ENCODE measurements at regions not wholly inside any gene's neighbourhood (a gene's known extent, or its start where the extent isn't known, plus 50 kb on each side); places are given as distances from the start of the nearest gene placed in this dataset.

DNA sequence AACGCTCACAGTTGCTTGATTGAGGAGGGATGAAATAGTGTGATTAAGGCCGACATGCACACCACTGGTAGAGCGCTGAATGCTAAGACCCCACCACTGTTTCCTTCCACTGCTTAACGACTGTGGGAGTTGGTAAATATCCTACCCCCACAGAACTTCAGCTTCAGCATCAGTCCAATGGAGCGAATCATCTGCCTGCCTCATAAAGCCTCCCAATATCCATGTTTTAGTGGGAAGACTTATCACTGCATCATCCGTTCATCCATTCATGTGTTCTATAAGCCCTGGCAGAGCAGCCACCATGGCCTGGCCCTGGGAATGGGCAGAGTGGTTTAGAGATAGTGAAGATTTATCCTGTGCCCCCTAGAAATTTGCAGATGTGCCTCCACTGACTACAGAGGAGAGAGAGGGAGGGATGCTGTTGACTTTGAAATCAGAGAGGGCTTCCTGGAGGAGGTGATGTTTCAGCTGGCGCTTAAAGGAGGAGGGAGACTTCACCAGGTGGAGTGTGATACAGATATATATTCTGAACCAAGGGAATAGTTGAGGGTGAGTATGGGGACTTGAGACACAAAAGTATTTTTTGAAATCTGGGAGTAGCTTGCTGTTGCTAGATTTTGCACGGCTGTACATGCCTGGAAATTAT lies 71.9 kb upstream of the STX18 start:
- no peak for DNase-seq
- intact Hi-C loops (cut with DNase I, micrococcal nuclease), result no loop called here
- peaks cover 5% of the 10 kb centered on the region for H3K36me3 Mint-ChIP-seq (ENCODE audit: low read depth)
- CTCF ChIA-PET, result no interaction called here
- H3K9me3 Mint-ChIP-seq (ENCODE audit: low read depth), result no peaks in the 10 kb centered on the region
- no peaks in the 10 kb centered on the region for H3K27me3 Mint-ChIP-seq
- ATAC-seq, result no peak
- no peak overlapping the region for H3K27ac Mint-ChIP-seq
- no peak overlapping the region for H3K4me3 Mint-ChIP-seq
- no peaks in the 10 kb centered on the region for H3K4me1 Mint-ChIP-seq
- POLR2A ChIA-PET, result no interaction called here

GRCh38 chr4:4613126-4613465 lies 71.2 kb upstream of the STX18 start:
- no peak overlapping the region for H3K27ac Mint-ChIP-seq
- H3K9me3 Mint-ChIP-seq (ENCODE audit: low read depth), result no peaks in the 10 kb centered on the region
- H3K4me3 Mint-ChIP-seq, result no peak overlapping the region
- H3K36me3 Mint-ChIP-seq (ENCODE audit: low read depth), result peaks cover 4% of the 10 kb centered on the region
- H3K4me1 Mint-ChIP-seq, result no peaks in the 10 kb centered on the region
- DNase-seq (no peak), ATAC-seq (no peak)
- CTCF ChIA-PET, result no interaction called here
- H3K27me3 Mint-ChIP-seq, result no peaks in the 10 kb centered on the region
- POLR2A ChIA-PET, result no interaction called here
- intact Hi-C loops (cut with DNase I, micrococcal nuclease), result no loop called here

DNA sequence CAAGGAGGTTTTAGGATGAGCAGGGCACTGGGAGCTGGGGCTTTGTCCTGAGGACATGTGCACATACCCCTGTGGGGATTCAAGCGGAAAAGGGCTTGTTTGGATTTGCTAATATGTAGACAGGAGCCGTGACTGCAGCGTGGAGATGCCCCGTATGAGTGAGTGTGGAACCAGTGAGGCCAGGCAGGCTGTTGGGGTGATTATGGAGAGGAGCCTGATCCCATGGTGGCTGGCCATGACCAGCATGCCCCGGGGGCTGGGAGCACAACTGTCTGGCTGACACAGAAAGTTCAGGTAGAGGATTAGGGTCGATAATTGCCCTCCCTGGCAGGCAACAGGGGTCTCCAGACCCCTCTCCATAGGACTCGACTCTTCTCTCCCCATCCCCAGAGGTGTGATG lies 68.8 kb upstream of the STX18 start:
- DNase-seq, result no peak
- no peak for ATAC-seq
- CTCF ChIA-PET, result no interaction called here
- POLR2A ChIA-PET, result no interaction called here
- intact Hi-C loops (cut with DNase I, micrococcal nuclease), result no loop called here
- Mint-ChIP-seq H3K36me3 (ENCODE audit: low read depth) (peaks cover 4% of the 10 kb centered on the region), H3K4me1 (no peaks in the 10 kb centered on the region), H3K9me3 (ENCODE audit: low read depth) (no peaks in the 10 kb centered on the region), H3K4me3 (no peak overlapping the region), H3K27me3 (no peaks in the 10 kb centered on the region), H3K27ac (no peak overlapping the region)

- intact Hi-C loops (cut with DNase I, micrococcal nuclease), result no loop called here
- no peaks in the 10 kb centered on the region for H3K9me3 Mint-ChIP-seq (ENCODE audit: low read depth)
- no peaks in the 10 kb centered on the region for H3K4me1 Mint-ChIP-seq
- no peak overlapping the region for H3K27ac Mint-ChIP-seq
- ChIA-PET CTCF (no interaction called here), POLR2A (no interaction called here)
- no peak overlapping the region for H3K4me3 Mint-ChIP-seq
- H3K27me3 Mint-ChIP-seq, result no peaks in the 10 kb centered on the region
- DNase-seq (no peak), ATAC-seq (no peak)
- peaks cover 4% of the 10 kb centered on the region for H3K36me3 Mint-ChIP-seq (ENCODE audit: low read depth)
These were observed 67.9 kb upstream of the STX18 start for GRCh38 chr4:4609622-4610334.

DNA sequence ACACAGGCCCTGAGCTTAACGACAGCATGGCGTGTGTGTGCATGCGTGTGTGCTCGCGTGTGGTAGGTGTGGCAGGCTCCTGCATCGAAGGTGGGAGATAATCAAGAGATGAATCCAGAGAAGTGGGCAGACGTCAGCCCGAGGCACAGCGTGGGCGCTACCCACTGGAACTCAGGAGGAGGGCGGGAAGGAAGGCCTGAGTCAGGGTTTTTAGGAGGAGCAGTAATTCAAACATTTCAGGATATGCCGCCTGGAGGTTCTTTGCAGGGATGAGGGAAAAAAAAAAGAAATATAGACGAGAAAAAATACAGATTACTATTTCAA lies 66.3 kb upstream of the STX18 start:
- H3K9me3 Mint-ChIP-seq (ENCODE audit: low read depth), result no peaks in the 10 kb centered on the region
- H3K4me1 Mint-ChIP-seq, result no peaks in the 10 kb centered on the region
- no peak for ATAC-seq
- no peak overlapping the region for H3K4me3 Mint-ChIP-seq
- DNase-seq, result no peak
- ChIA-PET POLR2A (no interaction called here), CTCF (interaction anchor here (1.0 kb wide), 1 partner anchor 10 kb away, joined by 3 read pairs; no protein-coding TSS in a partner anchor)
- H3K36me3 Mint-ChIP-seq (ENCODE audit: low read depth), result no peaks in the 10 kb centered on the region
- H3K27me3 Mint-ChIP-seq, result no peaks in the 10 kb centered on the region
- no peak overlapping the region for H3K27ac Mint-ChIP-seq
- intact Hi-C loops (cut with DNase I, micrococcal nuclease), result no loop called here

GRCh38 chr4:4607336-4608213 lies 65.7 kb upstream of the STX18 start:
- Mint-ChIP-seq H3K27ac (no peak overlapping the region), H3K4me1 (no peaks in the 10 kb centered on the region), H3K36me3 (ENCODE audit: low read depth) (no peaks in the 10 kb centered on the region), H3K9me3 (ENCODE audit: low read depth) (no peaks in the 10 kb centered on the region), H3K4me3 (no peak overlapping the region), H3K27me3 (no peaks in the 10 kb centered on the region)
- DNase-seq (no peak), ATAC-seq (no peak)
- CTCF ChIA-PET, result interaction anchor here (1.0 kb wide), 1 partner anchor 11 kb away, joined by 3 read pairs; no protein-coding TSS in a partner anchor
- intact Hi-C loops (cut with DNase I, micrococcal nuclease), result no loop called here
- POLR2A ChIA-PET, result no interaction called here

DNA sequence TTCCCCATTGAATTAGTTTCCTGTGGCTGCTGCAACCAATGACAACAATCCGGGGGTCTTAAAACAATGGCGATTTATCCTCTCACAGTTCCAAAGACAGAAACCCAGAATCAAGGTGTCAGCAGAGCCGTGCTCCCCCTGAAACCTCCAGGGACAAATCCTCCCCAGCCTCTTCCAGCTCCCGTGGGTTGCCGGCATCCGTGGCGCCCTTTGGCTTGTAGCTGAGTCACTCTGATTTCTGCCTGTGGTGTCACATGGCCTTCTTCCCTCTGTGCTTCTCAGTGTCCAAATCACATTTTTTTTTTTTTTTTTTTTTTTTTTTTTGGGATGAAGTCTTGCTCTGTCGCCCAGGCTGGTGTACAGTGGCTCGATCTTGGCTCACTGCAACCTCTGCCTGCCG lies 64.5 kb upstream of the STX18 start:
- intact Hi-C loops (cut with DNase I, micrococcal nuclease), result no loop called here
- no peak for DNase-seq
- CTCF ChIA-PET, result no interaction called here
- H3K27me3 Mint-ChIP-seq, result no peaks in the 10 kb centered on the region
- no peak overlapping the region for H3K4me3 Mint-ChIP-seq
- POLR2A ChIA-PET, result no interaction called here
- ATAC-seq, result no peak
- H3K36me3 Mint-ChIP-seq (ENCODE audit: low read depth), result no peaks in the 10 kb centered on the region
- no peak overlapping the region for H3K27ac Mint-ChIP-seq
- H3K4me1 Mint-ChIP-seq, result no peaks in the 10 kb centered on the region
- H3K9me3 Mint-ChIP-seq (ENCODE audit: low read depth), result no peaks in the 10 kb centered on the region

DNA sequence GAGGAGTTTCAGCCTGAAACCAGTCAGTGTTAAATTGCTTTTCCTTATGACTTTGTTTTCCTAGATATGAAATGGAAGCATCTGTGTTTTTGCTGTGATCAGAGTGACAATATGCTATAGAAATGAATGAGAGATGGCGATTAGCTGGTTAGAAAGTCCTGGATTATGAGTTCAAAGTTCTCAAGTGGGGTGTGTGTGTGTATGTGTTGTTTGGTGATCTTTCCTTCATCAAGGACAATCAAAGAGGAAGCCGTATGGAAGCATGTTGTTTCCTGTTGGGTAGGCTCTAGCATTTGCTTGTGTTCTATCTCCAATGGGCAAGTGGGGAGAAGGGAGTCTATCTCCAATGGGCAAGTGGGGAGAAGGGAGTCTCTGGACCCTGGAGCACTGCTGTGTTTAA lies 64.0 kb upstream of the STX18 start:
- Mint-ChIP-seq H3K27me3 (no peaks in the 10 kb centered on the region), H3K27ac (no peak overlapping the region), H3K4me1 (no peaks in the 10 kb centered on the region), H3K9me3 (ENCODE audit: low read depth) (no peaks in the 10 kb centered on the region), H3K36me3 (ENCODE audit: low read depth) (no peaks in the 10 kb centered on the region), H3K4me3 (no peak overlapping the region)
- ATAC-seq (no peak), DNase-seq (no peak)
- intact Hi-C loops (cut with DNase I, micrococcal nuclease), result no loop called here
- ChIA-PET CTCF (no interaction called here), POLR2A (no interaction called here)

DNA sequence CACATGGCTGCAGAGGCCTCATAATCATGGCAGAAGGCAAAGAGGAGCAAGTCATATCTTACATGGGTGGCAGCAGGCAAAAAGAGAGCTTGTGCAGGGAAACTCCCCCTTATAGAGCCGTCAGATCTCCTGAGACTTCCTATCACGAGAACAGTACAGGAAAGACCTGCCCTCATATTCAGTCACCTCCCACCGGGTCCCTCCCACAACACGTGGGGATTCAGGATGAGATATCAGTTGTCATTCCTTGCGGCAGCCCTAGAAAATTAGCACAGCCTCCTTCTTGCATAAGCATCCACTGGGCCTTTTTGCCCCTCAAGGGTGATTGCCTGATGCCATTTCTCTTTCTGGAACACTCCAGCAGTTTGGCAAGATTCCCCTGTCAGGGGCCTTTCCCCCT lies 61.7 kb upstream of the STX18 start:
- no peak overlapping the region for H3K4me3 Mint-ChIP-seq
- no peaks in the 10 kb centered on the region for H3K4me1 Mint-ChIP-seq
- DNase-seq (no peak), ATAC-seq (no peak)
- POLR2A ChIA-PET, result no interaction called here
- no peaks in the 10 kb centered on the region for H3K9me3 Mint-ChIP-seq (ENCODE audit: low read depth)
- H3K36me3 Mint-ChIP-seq (ENCODE audit: low read depth), result no peaks in the 10 kb centered on the region
- CTCF ChIA-PET, result no interaction called here
- no peaks in the 10 kb centered on the region for H3K27me3 Mint-ChIP-seq
- H3K27ac Mint-ChIP-seq, result no peak overlapping the region
- intact Hi-C loops (cut with DNase I, micrococcal nuclease), result no loop called here

DNA sequence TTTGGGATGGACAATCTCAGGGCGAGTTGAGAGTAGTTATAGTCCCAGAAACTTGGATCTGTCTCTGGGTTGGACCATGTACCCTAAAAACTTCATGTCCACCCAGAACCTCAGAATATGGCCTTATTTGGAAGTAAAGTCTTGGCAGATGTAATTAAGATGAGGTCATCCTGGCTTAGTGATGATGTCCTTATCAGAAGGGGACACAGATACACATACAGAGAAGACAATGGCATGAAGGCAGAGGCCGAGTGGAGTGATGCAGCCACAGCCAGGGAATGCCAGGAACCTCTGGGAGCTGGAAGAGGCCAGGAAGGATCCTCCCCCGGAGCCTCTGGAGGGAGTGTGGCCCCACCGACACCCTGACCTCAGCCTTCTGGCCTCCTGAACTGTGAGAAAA lies 61.2 kb upstream of the STX18 start:
- Mint-ChIP-seq H3K27ac (no peak overlapping the region), H3K9me3 (ENCODE audit: low read depth) (no peaks in the 10 kb centered on the region), H3K27me3 (no peaks in the 10 kb centered on the region), H3K4me1 (no peaks in the 10 kb centered on the region), H3K36me3 (ENCODE audit: low read depth) (no peaks in the 10 kb centered on the region), H3K4me3 (no peak overlapping the region)
- CTCF ChIA-PET, result no interaction called here
- POLR2A ChIA-PET, result no interaction called here
- ATAC-seq (no peak), DNase-seq (no peak)
- intact Hi-C loops (cut with DNase I, micrococcal nuclease), result no loop called here

GRCh38 chr4:4602468-4602867 lies 60.6 kb upstream of the STX18 start:
- intact Hi-C loops (cut with DNase I, micrococcal nuclease), result no loop called here
- no peak overlapping the region for H3K4me3 Mint-ChIP-seq
- ATAC-seq, result no peak

DNA sequence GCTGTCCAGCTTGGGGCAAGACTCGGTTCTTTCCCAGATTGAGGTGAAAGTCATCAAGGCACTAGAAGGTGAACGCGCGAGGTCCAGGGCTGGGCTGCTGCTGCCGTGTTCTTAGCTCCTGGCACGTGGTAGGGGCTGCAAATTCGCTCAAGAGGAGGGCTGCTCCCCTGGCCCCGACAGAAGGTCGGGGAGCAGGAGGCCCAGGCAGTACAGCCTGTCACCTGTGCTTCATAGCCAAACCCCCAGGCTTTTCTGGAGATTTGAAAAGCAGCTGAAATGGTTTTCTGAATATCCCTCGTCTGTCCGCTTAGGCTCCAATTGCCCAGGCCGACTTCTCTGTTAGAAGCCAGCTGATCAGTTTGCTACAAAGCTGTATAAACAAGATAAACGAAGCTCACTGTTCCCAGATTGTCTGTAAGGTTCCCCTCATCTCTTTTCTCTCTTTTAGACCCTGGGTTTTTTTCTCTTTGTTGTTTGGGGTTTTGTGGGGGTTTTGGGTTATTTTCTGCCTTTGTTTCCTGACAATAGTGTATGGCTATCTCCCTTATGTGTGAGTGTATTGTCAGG lies 60.0 kb upstream of the STX18 start:
- POLR2A ChIA-PET, result no interaction called here
- H3K9me3 Mint-ChIP-seq (ENCODE audit: low read depth), result no peaks in the 10 kb centered on the region
- H3K4me1 Mint-ChIP-seq, result no peaks in the 10 kb centered on the region
- H3K27ac Mint-ChIP-seq, result no peak overlapping the region
- intact Hi-C loops (cut with DNase I, micrococcal nuclease), result no loop called here
- no peaks in the 10 kb centered on the region for H3K27me3 Mint-ChIP-seq
- no peak overlapping the region for H3K4me3 Mint-ChIP-seq
- ATAC-seq, result no peak
- no peak for DNase-seq
- H3K36me3 Mint-ChIP-seq (ENCODE audit: low read depth), result no peaks in the 10 kb centered on the region
- CTCF ChIA-PET, result interaction anchor here (1.2 kb wide), 1 partner anchor 20 kb away, joined by 3 read pairs; no protein-coding TSS in a partner anchor

More at GRCh38 chr4:4602468-4602867, 60.6 kb upstream of the STX18 start:
- ChIA-PET POLR2A (no interaction called here), CTCF (no interaction called here)
- Mint-ChIP-seq H3K27me3 (no peaks in the 10 kb centered on the region), H3K36me3 (ENCODE audit: low read depth) (no peaks in the 10 kb centered on the region), H3K9me3 (ENCODE audit: low read depth) (no peaks in the 10 kb centered on the region), H3K4me1 (no peaks in the 10 kb centered on the region), H3K27ac (no peak overlapping the region)
- DNase-seq, result no peak
